PC-9 (cell line): ENCODE measurements at regions not wholly inside any gene's neighbourhood (a gene's known extent, or its start where the extent isn't known, plus 50 kb on each side); places are given as distances from the start of the nearest gene placed in this dataset.

Experiments used
- BruUV-seq: library from RNA; stranded (reverse); fragments of 400-500 nt; replicated peaks from 2 replicates; lab custom pipeline; 2021; lab: Mats Ljungman, UMichigan
- CTCF ChIA-PET: fragments of 300-600 bp; sonication (Branson Sonifier 250); formaldehyde crosslinking; loops from one replicate; lab custom pipeline; 2022; ENCODE audit warnings: antibody characterized with exemption; lab: Charles Lee
- POLR2A ChIA-PET: fragments of 300-600 bp; sonication (Branson Sonifier 250); formaldehyde crosslinking; loops from one replicate; lab custom pipeline; 2022; ENCODE audit warnings: antibody characterized with exemption; ENCODE audit not compliant: unreplicated experiment; lab: Charles Lee
- DNase-seq, 2 experiments: peaks; one replicate each; pipeline versions ENCODE4 v3.0.0 to v3.0.0-alpha.2; 2015 to 2022; ENCODE audit warnings: mixed read lengths in 1 of 2
- H2AFZ ChIP-seq: fragments of 200-600 bp; sonication (generic); 2 replicates; pipeline ENCODE4 v1.8.1; 2017; ENCODE audit warnings: antibody characterized with exemption
- H3F3A ChIP-seq: fragments of 200-600 bp; sonication (generic); 2 replicates; pipeline ENCODE4 v1.8.1; 2017; ENCODE audit warnings: antibody characterized with exemption, mild to moderate bottlenecking, low read depth; ENCODE audit not compliant: insufficient read depth
- H3K27ac ChIP-seq: fragments of 200-600 bp; sonication (generic); 2 replicates; pipeline ENCODE4 v1.6.1; 2016; ENCODE audit warnings: mixed run types
- H3K27me3 ChIP-seq: fragments of 200-600 bp; sonication (generic); 2 replicates; pipeline ENCODE4 v1.6.1; 2016; ENCODE audit warnings: low read depth, mixed run types; ENCODE audit not compliant: insufficient read depth
- H3K36me3 ChIP-seq: fragments of 200-600 bp; sonication (generic); 2 replicates; pipeline ENCODE4 v1.6.1; 2016; ENCODE audit warnings: low read depth, mixed run types
- H3K4me1 ChIP-seq: fragments of 200-600 bp; sonication (generic); replicated peaks from 2 replicates; pipeline ENCODE4 v1.6.1; 2016; ENCODE audit warnings: mixed run types; ENCODE audit not compliant: insufficient read depth
- H3K4me2 ChIP-seq: fragments of 200-600 bp; sonication (generic); 2 replicates; pipeline ENCODE4 v1.6.1; 2017; ENCODE audit warnings: mixed run types
- H3K4me3 ChIP-seq: fragments of 200-600 bp; sonication (generic); 2 replicates; pipeline ENCODE4 v1.6.1; 2016; ENCODE audit warnings: mixed run types
- H3K79me2 ChIP-seq: fragments of 200-600 bp; sonication (generic); 2 replicates; pipeline ENCODE4 v1.6.1; 2017; ENCODE audit warnings: low read depth, mixed run types
- H3K9me2 ChIP-seq: fragments of 200-600 bp; sonication (generic); 2 replicates; pipeline ENCODE4 v1.8.1; 2017; ENCODE audit warnings: mild to moderate bottlenecking; ENCODE audit not compliant: insufficient read depth
- H3K9me3 ChIP-seq: fragments of 200-600 bp; sonication (generic); 2 replicates; pipeline ENCODE4 v1.8.1; 2016; ENCODE audit warnings: low read depth; ENCODE audit not compliant: insufficient read depth
- H4K20me1 ChIP-seq: fragments of 200-600 bp; sonication (generic); 2 replicates; pipeline ENCODE4 v1.8.1; 2017; ENCODE audit not compliant: insufficient read depth
- CTCF ChIP-seq: fragments of 200-600 bp; sonication (generic); conservative IDR thresholded peaks from 2 replicates; pipeline ENCODE4 v1.6.1; 2017; ENCODE audit warnings: mixed run types, antibody characterized with exemption, mild to moderate bottlenecking, moderate library complexity
- EZH2 ChIP-seq: fragments of 200-600 bp; sonication (generic); IDR thresholded peaks from 2 replicates; pipeline ENCODE4 v1.8.0; 2017; ENCODE audit warnings: antibody characterized with exemption, low read depth
- intact Hi-C: fragments of 100-400 bp; cut with micrococcal nuclease; formaldehyde crosslinking; loops from one replicate; pipeline ENCODE4 v1.10.0; 2022; ENCODE audit not compliant: unreplicated experiment

- H3K27me3 ChIP-seq, result no peaks in the 10 kb centered on the region
- no peaks in the 10 kb centered on the region for H3K9me3 ChIP-seq
- H3F3A ChIP-seq, result no peaks in the 10 kb centered on the region
- POLR2A ChIA-PET, result no interaction called here
- H3K79me2 ChIP-seq, result no peaks in the 10 kb centered on the region
- no peaks in the 10 kb centered on the region for H3K4me1 ChIP-seq
- H4K20me1 ChIP-seq, result no peaks in the 10 kb centered on the region
- H3K4me3 ChIP-seq, result no peak overlapping the region
- TF ChIP-seq CTCF (no peak), EZH2 (no peak)
- no peak overlapping the region for H3K4me2 ChIP-seq
- H3K27ac ChIP-seq, result no peak overlapping the region
- DNase-seq, result no peak
- no peaks in the 10 kb centered on the region for H3K9me2 ChIP-seq
- intact Hi-C loops, result no loop called here
- no peaks in the 10 kb centered on the region for H3K36me3 ChIP-seq
- H2AFZ ChIP-seq, result no peak overlapping the region
- CTCF ChIA-PET, result no interaction called here
- BruUV-seq, result no TSS peak
Observed at GRCh38 chr1:216824511-216824910, 101.3 kb upstream of the ESRRG start.

- TF ChIP-seq EZH2 (no peak), CTCF (no peak)
- ChIA-PET CTCF (no interaction called here), POLR2A (no interaction called here)
- H3K4me1 ChIP-seq, result no peaks in the 10 kb centered on the region
- H3K9me2 ChIP-seq, result no peaks in the 10 kb centered on the region
- H3K9me3 ChIP-seq, result no peaks in the 10 kb centered on the region
- no peaks in the 10 kb centered on the region for H4K20me1 ChIP-seq
- H3K79me2 ChIP-seq, result no peaks in the 10 kb centered on the region
- BruUV-seq, result no TSS peak
- no peaks in the 10 kb centered on the region for H3F3A ChIP-seq
- H3K27me3 ChIP-seq, result no peaks in the 10 kb centered on the region
- no peak overlapping the region for H2AFZ ChIP-seq
- DNase-seq, result no peak
- no peak overlapping the region for H3K27ac ChIP-seq
- no peaks in the 10 kb centered on the region for H3K36me3 ChIP-seq
- intact Hi-C loops, result no loop called here
- H3K4me3 ChIP-seq, result no peak overlapping the region
- no peak overlapping the region for H3K4me2 ChIP-seq
Observed at GRCh38 chr1:216823731-216824130, 100.5 kb upstream of the ESRRG start.

- no peak for DNase-seq
- no peaks in the 10 kb centered on the region for H3K9me3 ChIP-seq
- H3K36me3 ChIP-seq, result no peaks in the 10 kb centered on the region
- no peak overlapping the region for H3K4me2 ChIP-seq
- TF ChIP-seq CTCF (no peak), EZH2 (no peak)
- H3K9me2 ChIP-seq, result no peaks in the 10 kb centered on the region
- H3K79me2 ChIP-seq, result no peaks in the 10 kb centered on the region
- H3K27me3 ChIP-seq, result no peaks in the 10 kb centered on the region
- H3K4me1 ChIP-seq, result no peaks in the 10 kb centered on the region
- H4K20me1 ChIP-seq, result no peaks in the 10 kb centered on the region
- no peak overlapping the region for H3K4me3 ChIP-seq
- H3F3A ChIP-seq, result no peaks in the 10 kb centered on the region
- POLR2A ChIA-PET, result no interaction called here
- CTCF ChIA-PET, result no interaction called here
- no peak overlapping the region for H3K27ac ChIP-seq
- intact Hi-C loops, result no loop called here
- no TSS peak for BruUV-seq
- H2AFZ ChIP-seq, result no peak overlapping the region
Observed at GRCh38 chr1:216822480-216822879, 99.3 kb upstream of the ESRRG start.
